Neural cell (in vitro differentiated cells): ENCODE measurements at regions not wholly inside any gene's neighbourhood (a gene's known extent, or its start where the extent isn't known, plus 50 kb on each side); places are given as distances from the start of the nearest gene placed in this dataset.

Experiments used
- H2AFZ ChIP-seq: fragments of 200-600, 300-800 bp; sonication (generic), shearing (Covaris generic); 2 replicates; pipeline ENCODE4 v1.6.0; 2014; ENCODE audit warnings: low read depth, mild to moderate bottlenecking, antibody characterized with exemption, low read length, moderate library complexity
- H3F3A ChIP-seq: fragments of 200-600 bp; shearing (Covaris generic); 2 replicates; pipeline ENCODE4 v1.6.1; 2016; ENCODE audit warnings: mild to moderate bottlenecking, moderate library complexity, mixed read lengths, antibody characterized with exemption, low read length; ENCODE audit not compliant: insufficient read depth, poor library complexity, severe bottlenecking
- H3K27ac ChIP-seq: fragments of 200-600, 300-800 bp; sonication (generic), shearing (Covaris generic); 2 replicates; pipeline ENCODE4 v1.5.1; 2014; ENCODE audit warnings: mild to moderate bottlenecking, low read length, moderate library complexity
- H3K27me3 ChIP-seq: fragments of 300-800, 200-600 bp; sonication (generic), shearing (Covaris generic); 2 replicates; pipeline ENCODE4 v1.6.0; 2014; ENCODE audit warnings: mild to moderate bottlenecking, low read depth, low read length, moderate library complexity; ENCODE audit not compliant: insufficient read depth
- H3K36me3 ChIP-seq: fragments of 300-800, 200-600 bp; sonication (generic), shearing (Covaris generic); 2 replicates; pipeline ENCODE4 v1.5.1; 2014; ENCODE audit warnings: mild to moderate bottlenecking, antibody characterized with exemption, low read length, moderate library complexity; ENCODE audit not compliant: insufficient read depth
- H3K4me2 ChIP-seq: fragments of 300-800, 200-600 bp; sonication (generic), shearing (Covaris generic); 2 replicates; pipeline ENCODE4 v1.6.0; 2014; ENCODE audit warnings: mild to moderate bottlenecking, low read length
- H3K4me3 ChIP-seq: fragments of 300-800, 200-600 bp; sonication (generic), shearing (Covaris generic); 2 replicates; pipeline ENCODE4 v1.5.1; 2014; ENCODE audit warnings: mild to moderate bottlenecking, low read length, moderate library complexity
- H3K79me2 ChIP-seq: fragments of 200-600 bp; shearing (Covaris generic); replicated peaks from 2 replicates; pipeline ENCODE4 v1.6.0; 2014; ENCODE audit warnings: mild to moderate bottlenecking, low read length, moderate library complexity; ENCODE audit not compliant: insufficient read depth
- H3K9ac ChIP-seq: fragments of 300-800, 200-600 bp; sonication (generic), shearing (Covaris generic); 2 replicates; pipeline ENCODE4 v1.6.1; 2016; ENCODE audit warnings: mild to moderate bottlenecking, low read length, mixed read lengths
- H3K9me2 ChIP-seq: fragments of 200-600 bp; shearing (Covaris generic); 2 replicates; pipeline ENCODE4 v1.6.1; 2016; ENCODE audit warnings: mild to moderate bottlenecking, low read length, mixed read lengths; ENCODE audit not compliant: insufficient read depth
- H3K9me3 ChIP-seq: fragments of 200-600, 300-800 bp; sonication (generic), shearing (Covaris generic); 2 replicates; pipeline ENCODE4 v1.6.1; 2016; ENCODE audit warnings: mild to moderate bottlenecking, mixed run types, low read length, moderate library complexity, mixed read lengths
- H4K20me1 ChIP-seq: fragments of 200-600 bp; shearing (Covaris generic); 2 replicates; pipeline ENCODE4 v1.6.1; 2016; ENCODE audit warnings: mild to moderate bottlenecking, mixed run types; ENCODE audit not compliant: insufficient read depth
- CTCF ChIP-seq: fragments of 450-650 bp; IDR thresholded peaks from 2 replicates; pipeline ENCODE4 v1.5.1; 2014; ENCODE audit warnings: antibody characterized with exemption, mild to moderate bottlenecking, moderate library complexity; ENCODE audit not compliant: poor library complexity, severe bottlenecking
- EP300 ChIP-seq: fragments of 450-650 bp; conservative IDR thresholded peaks from 2 replicates; pipeline ENCODE4 v1.6.1; 2014; ENCODE audit warnings: antibody characterized with exemption, mild to moderate bottlenecking, moderate library complexity; ENCODE audit not compliant: poor library complexity, severe bottlenecking
- EZH2 ChIP-seq: fragments of 200-600, 300-800 bp; shearing (Covaris generic), sonication (generic); IDR thresholded peaks from 2 replicates; pipeline ENCODE4 v1.6.1; 2014; ENCODE audit warnings: antibody characterized with exemption, low read length, borderline replicate concordance, mild to moderate bottlenecking; ENCODE audit not compliant: insufficient read depth, poor library complexity, severe bottlenecking
- MXI1 ChIP-seq: fragments of 450-650 bp; conservative IDR thresholded peaks from 2 replicates; pipeline ENCODE4 v1.6.1; 2014; ENCODE audit warnings: antibody characterized with exemption, mild to moderate bottlenecking; ENCODE audit not compliant: poor library complexity, severe bottlenecking
- POLR2AphosphoS5 ChIP-seq: IDR thresholded peaks from 2 replicates; pipeline ENCODE4 v1.6.1; 2012
- RAD21 ChIP-seq: fragments of 450-650 bp; conservative IDR thresholded peaks from 2 replicates; pipeline ENCODE4 v1.6.1; 2014; ENCODE audit warnings: antibody characterized with exemption, mild to moderate bottlenecking, moderate library complexity
- REST ChIP-seq: IDR thresholded peaks from 2 replicates; pipeline ENCODE4 v1.6.1; 2012; ENCODE audit warnings: borderline replicate concordance
- SMC3 ChIP-seq: fragments of 450-650 bp; conservative IDR thresholded peaks from 2 replicates; pipeline ENCODE4 v1.6.1; 2014; ENCODE audit warnings: antibody characterized with exemption, mild to moderate bottlenecking, moderate library complexity; ENCODE audit not compliant: poor library complexity
- TAF1 ChIP-seq: IDR thresholded peaks from 2 replicates; pipeline ENCODE4 v1.6.1; 2012; ENCODE audit warnings: low read depth

- no peaks in the 10 kb centered on the region for H3F3A ChIP-seq
- TF ChIP-seq CTCF (no peak), TAF1 (no peak), EZH2 (no peak), SMC3 (no peak), MXI1 (no peak), POLR2AphosphoS5 (no peak), REST (no peak), EP300 (no peak), RAD21 (no peak)
- no peak overlapping the region for H3K27ac ChIP-seq
- H3K27me3 ChIP-seq, result no peaks in the 10 kb centered on the region
- no peak overlapping the region for H3K4me2 ChIP-seq
- H3K9me3 ChIP-seq, result no peaks in the 10 kb centered on the region
- no peak overlapping the region for H3K4me3 ChIP-seq
- H3K9ac ChIP-seq, result no peak overlapping the region
- no peaks in the 10 kb centered on the region for H3K36me3 ChIP-seq
- H3K9me2 ChIP-seq, result no peaks in the 10 kb centered on the region
- H4K20me1 ChIP-seq, result no peaks in the 10 kb centered on the region
- H2AFZ ChIP-seq, result no peak overlapping the region
- H3K79me2 ChIP-seq, result no peaks in the 10 kb centered on the region
Observed at GRCh38 chr9:20070336-20070735, 281.5 kb upstream of the SLC24A2 start.

GRCh38 chr9:20065796-20066700 lies 277.2 kb upstream of the SLC24A2 start:
- no peaks in the 10 kb centered on the region for H3K36me3 ChIP-seq
- peak; percentile 13 for TF ChIP-seq POLR2AphosphoS5
- no peak for TF ChIP-seq TAF1
- no peak overlapping the region for H3K27ac ChIP-seq
- H4K20me1 ChIP-seq, result no peaks in the 10 kb centered on the region
- no peak overlapping the region for H3K9ac ChIP-seq
- H2AFZ ChIP-seq, result no peak overlapping the region
- H3K27me3 ChIP-seq, result no peaks in the 10 kb centered on the region
- no peaks in the 10 kb centered on the region for H3F3A ChIP-seq
- H3K4me2 ChIP-seq, result no peak overlapping the region
- H3K9me3 ChIP-seq, result no peaks in the 10 kb centered on the region
- no peaks in the 10 kb centered on the region for H3K79me2 ChIP-seq
- H3K4me3 ChIP-seq, result no peak overlapping the region
- H3K9me2 ChIP-seq, result no peaks in the 10 kb centered on the region
